ENCODE measurements at regions not wholly inside any gene's neighbourhood (a gene's known extent, or its start where the extent isn't known, plus 50 kb on each side); places are given as distances from the start of the nearest gene placed in this dataset.

GRCh38 chr11:81497202-81497804 is 1236.4 kb downstream of the FAM181B start:
- in situ Hi-C loops (cut with HindIII; ENCODE audit: extremely low pct_ligation_motif_present, low pct_unique_long_range_greater_than_20kb) (no loop called here), intact Hi-C loops (cut with micrococcal nuclease; ENCODE audit: unreplicated experiment) (loop anchor here (2.0 kb wide), 1 partner anchor 1789 kb away; no protein-coding TSS in a partner anchor)
- no peak overlapping the region for H3K4me2 ChIP-seq (ENCODE audit: low read depth, low read length)
- TF ChIP-seq ARID3A (IDR thresholded peaks at IDR 0.05; ENCODE audit: low read depth, low read length) (0 out of 2 replicates have a peak, but pooled peaks have one; percentile 45), SMC3 (IDR thresholded peaks at IDR 0.05; ENCODE audit: low read length) (peak; percentile 11; the same call in 1 of the 2 replicates), SPEN (CRISPR knock-in tag; IDR thresholded peaks at IDR 0.05; ENCODE audit: low read depth) (no peak), ATAD3A (CRISPR knock-in tag; IDR thresholded peaks at IDR 0.05) (no peak), ZBTB26 (CRISPR knock-in tag; IDR thresholded peaks at IDR 0.05; ENCODE audit: borderline replicate concordance) (no peak), ZNF234 (CRISPR knock-in tag; conservative IDR thresholded peaks at IDR 0.05) (no peak), POLR2A (IDR thresholded peaks at IDR 0.05; ENCODE audit: insufficient read depth in 1 of 2, low read depth in 2 of 2, low read length in 2 of 2) (no peak), HES4 (CRISPR knock-in tag; IDR thresholded peaks at IDR 0.05; ENCODE audit: borderline replicate concordance) (no peak), ZNF546 (CRISPR knock-in tag; conservative IDR thresholded peaks at IDR 0.05) (no peak), ZFP62 (CRISPR knock-in tag; IDR thresholded peaks at IDR 0.05) (no peak), GTF2F1 (IDR thresholded peaks at IDR 0.05; ENCODE audit: low read length) (no peak), HNRNPUL1 (IDR thresholded peaks at IDR 0.05; ENCODE audit: low read depth, low read length) (no peak), ZNF83 (CRISPR knock-in tag; IDR thresholded peaks at IDR 0.05; ENCODE audit: borderline replicate concordance) (no peak)
- TF ChIP-seq, protein P1, sequence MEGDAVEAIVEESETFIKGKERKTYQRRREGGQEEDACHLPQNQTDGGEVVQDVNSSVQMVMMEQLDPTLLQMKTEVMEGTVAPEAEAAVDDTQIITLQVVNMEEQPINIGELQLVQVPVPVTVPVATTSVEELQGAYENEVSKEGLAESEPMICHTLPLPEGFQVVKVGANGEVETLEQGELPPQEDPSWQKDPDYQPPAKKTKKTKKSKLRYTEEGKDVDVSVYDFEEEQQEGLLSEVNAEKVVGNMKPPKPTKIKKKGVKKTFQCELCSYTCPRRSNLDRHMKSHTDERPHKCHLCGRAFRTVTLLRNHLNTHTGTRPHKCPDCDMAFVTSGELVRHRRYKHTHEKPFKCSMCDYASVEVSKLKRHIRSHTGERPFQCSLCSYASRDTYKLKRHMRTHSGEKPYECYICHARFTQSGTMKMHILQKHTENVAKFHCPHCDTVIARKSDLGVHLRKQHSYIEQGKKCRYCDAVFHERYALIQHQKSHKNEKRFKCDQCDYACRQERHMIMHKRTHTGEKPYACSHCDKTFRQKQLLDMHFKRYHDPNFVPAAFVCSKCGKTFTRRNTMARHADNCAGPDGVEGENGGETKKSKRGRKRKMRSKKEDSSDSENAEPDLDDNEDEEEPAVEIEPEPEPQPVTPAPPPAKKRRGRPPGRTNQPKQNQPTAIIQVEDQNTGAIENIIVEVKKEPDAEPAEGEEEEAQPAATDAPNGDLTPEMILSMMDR (CRISPR knock-in tag; IDR thresholded peaks at IDR 0.05) = peak; percentile 54
- H3K9ac ChIP-seq (ENCODE audit: insufficient read depth, low read depth, low read length) = no peak overlapping the region
- WGBS (ENCODE audit: low lambda C conversion rate) = 6% methylated on average over 5 of the region's 5 CpGs
- H3K27me3 ChIP-seq (ENCODE audit: control insufficient read depth in 1 of 2, insufficient read depth in 2 of 2, low read length in 2 of 2) = no peaks in the 10 kb centered on the region; a peak in 1 of 5 replicates
- H3K27ac ChIP-seq (ENCODE audit: extremely low read length, insufficient read depth, low read length) = no peak overlapping the region
- H3K4me3 ChIP-seq (replicated peaks in 1 of 3; ENCODE audit: insufficient read depth in 1 of 3, low read depth in 2 of 3, low read length in 3 of 3) = no peak overlapping the region
- no peak overlapping the region for H2AFZ ChIP-seq (ENCODE audit: low read length)
- ChIA-PET CTCF (ENCODE audit: low intra/inter-chr PET ratio, low total read pairs) (interaction anchor here (0.6 kb wide), 1 partner anchor 194 kb away, joined by 3 read pairs; no protein-coding TSS in a partner anchor), POLR2A (no interaction called here)
- H3K9me3 ChIP-seq (ENCODE audit: low read length) = no peaks in the 10 kb centered on the region
- BruUV-seq (replicated peaks) = no TSS peak
- H4K20me1 ChIP-seq (ENCODE audit: insufficient read depth, low read length) = no peaks in the 10 kb centered on the region
- FAIRE-seq (peak; percentile 70), DNase-seq (ENCODE audit: low spot score) (peak; percentile 24), ATAC-seq (peak; percentile 41; the same call in 1 of the 3 replicates)
- no peaks in the 10 kb centered on the region for H3K79me2 ChIP-seq (ENCODE audit: insufficient read depth, low read length)
- no peaks in the 10 kb centered on the region for H3K36me3 ChIP-seq (replicated peaks in 1 of 2; ENCODE audit: control insufficient read depth in 1 of 2, insufficient read depth in 2 of 2, low read length in 2 of 2)
- H3K4me1 ChIP-seq (ENCODE audit: insufficient read depth, low read length) = no peaks in the 10 kb centered on the region
